Activated naive CD4-positive, alpha-beta T cell treated with anti-CD3 and anti-CD28 coated beads for 36 hours (primary cell): ENCODE measurements at regions not wholly inside any gene's neighbourhood (a gene's known extent, or its start where the extent isn't known, plus 50 kb on each side); places are given as distances from the start of the nearest gene placed in this dataset.

Experiments
- CTCF ChIA-PET: fragments of 350-600 bp; sonication (Branson Sonifier 250); formaldehyde crosslinking; loops from one replicate; lab custom pipeline; 2021; ENCODE audit warnings: antibody characterized with exemption; lab: Charles Lee
- DNase-seq: peaks from one replicate; pipeline ENCODE4 v3.0.0-alpha.2; 2020
- H3K27ac Mint-ChIP-seq: one replicate; pipeline ENCODE4 v1.8.0; 2021; ENCODE audit warnings: mild to moderate bottlenecking, mixed read lengths
- H3K27me3 Mint-ChIP-seq: one replicate; pipeline ENCODE4 v1.8.0; 2021; ENCODE audit warnings: low read depth, mixed read lengths
- H3K36me3 Mint-ChIP-seq: one replicate; pipeline ENCODE4 v1.8.0; 2021; ENCODE audit warnings: low read depth, mixed read lengths
- H3K4me1 Mint-ChIP-seq: one replicate; pipeline ENCODE4 v1.8.0; 2021; ENCODE audit warnings: low read depth, mixed read lengths
- H3K4me3 Mint-ChIP-seq: one replicate; pipeline ENCODE4 v1.8.0; 2021; ENCODE audit warnings: mild to moderate bottlenecking, moderate library complexity, mixed read lengths
- H3K9me3 Mint-ChIP-seq: one replicate; pipeline ENCODE4 v1.8.0; 2021; ENCODE audit warnings: mixed read lengths
- intact Hi-C: fragments of 100-400 bp; cut with micrococcal nuclease; formaldehyde crosslinking; loops from one replicate; pipeline ENCODE4 v1.15.1; 2023

DNA sequence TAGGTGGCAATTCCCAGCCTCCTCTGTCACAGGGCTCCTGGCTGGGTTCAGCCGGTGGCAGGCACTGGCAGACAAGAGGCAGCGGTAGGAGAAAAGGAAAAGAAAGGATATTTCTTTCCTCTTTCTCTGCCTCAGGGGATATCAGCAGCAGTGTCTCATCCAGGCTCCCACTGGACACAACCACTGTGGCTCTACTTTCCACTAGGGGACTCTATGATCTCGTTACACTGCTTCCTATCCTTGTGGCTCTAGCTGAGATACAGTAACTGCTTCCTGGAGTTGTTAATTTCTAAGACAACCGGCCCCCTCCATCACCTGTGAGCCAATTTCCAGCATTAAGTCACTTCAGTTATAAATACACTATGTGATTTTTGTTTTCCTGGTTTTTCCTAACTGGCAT, 102.0 kb upstream of the LRFN2 start:
- no peaks in the 10 kb centered on the region for H3K36me3 Mint-ChIP-seq
- no peaks in the 10 kb centered on the region for H3K4me1 Mint-ChIP-seq
- H3K9me3 Mint-ChIP-seq, result peaks cover 6% of the 10 kb centered on the region
- peaks cover 20% of the 10 kb centered on the region for H3K27me3 Mint-ChIP-seq
- H3K27ac Mint-ChIP-seq, result no peak overlapping the region
- no peak for DNase-seq
- intact Hi-C loops, result no loop called here
- CTCF ChIA-PET, result no interaction called here
- no peak overlapping the region for H3K4me3 Mint-ChIP-seq

DNA sequence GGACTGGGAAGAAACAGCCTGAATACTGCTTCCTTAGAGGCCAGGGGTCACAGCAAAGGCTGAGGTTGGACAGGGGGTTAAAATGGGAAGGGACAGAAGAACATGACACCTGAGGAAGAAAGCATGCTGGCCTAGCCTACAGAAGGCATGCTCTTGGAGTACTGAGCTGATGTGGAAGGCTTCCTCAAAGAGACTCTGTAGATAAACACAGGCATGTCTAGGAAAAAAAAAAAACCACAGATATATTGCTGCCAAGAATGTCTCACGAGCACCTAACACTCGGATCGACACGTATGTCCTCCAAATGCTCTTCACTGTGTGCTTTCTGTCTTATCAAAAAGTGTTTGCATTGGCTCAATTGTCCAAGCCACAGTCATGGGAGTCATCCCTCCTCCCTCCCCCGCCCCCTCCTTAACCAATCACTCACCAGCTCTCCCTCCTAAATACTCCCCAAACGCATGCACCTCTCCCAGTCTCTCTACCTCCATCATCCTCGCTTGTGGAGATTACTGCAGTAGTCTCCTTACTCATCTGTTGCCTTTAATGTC, 101.1 kb upstream of the LRFN2 start:
- H3K4me3 Mint-ChIP-seq, result no peak overlapping the region
- H3K9me3 Mint-ChIP-seq, result peaks cover 6% of the 10 kb centered on the region
- no peak overlapping the region for H3K27ac Mint-ChIP-seq
- H3K27me3 Mint-ChIP-seq, result peaks cover 21% of the 10 kb centered on the region
- CTCF ChIA-PET, result no interaction called here
- DNase-seq, result no peak
- H3K4me1 Mint-ChIP-seq, result no peaks in the 10 kb centered on the region
- intact Hi-C loops, result no loop called here
- H3K36me3 Mint-ChIP-seq, result no peaks in the 10 kb centered on the region

DNA sequence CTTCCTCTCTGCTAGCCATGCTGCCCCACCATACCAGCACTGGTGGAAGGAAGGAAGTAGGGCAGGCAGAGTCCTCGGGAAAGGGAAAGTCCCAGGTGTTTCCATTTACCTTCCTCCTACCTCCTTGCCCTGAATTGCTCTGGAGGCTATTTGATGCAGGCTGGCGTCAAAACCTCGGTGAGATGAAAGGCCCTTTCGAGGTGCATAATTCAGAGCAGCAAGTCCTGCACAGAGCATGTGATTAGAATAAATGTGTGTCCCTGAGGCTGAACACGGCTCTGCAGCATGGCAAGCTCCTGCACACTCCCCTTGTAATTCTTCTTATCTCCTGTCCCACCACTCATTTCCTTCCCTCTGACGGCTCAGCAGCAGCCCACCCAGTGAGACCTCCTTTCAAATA, 98.7 kb upstream of the LRFN2 start:
- no peak overlapping the region for H3K4me3 Mint-ChIP-seq
- no peak for DNase-seq
- H3K36me3 Mint-ChIP-seq, result no peaks in the 10 kb centered on the region
- no peaks in the 10 kb centered on the region for H3K4me1 Mint-ChIP-seq
- H3K9me3 Mint-ChIP-seq, result peaks cover 6% of the 10 kb centered on the region
- H3K27me3 Mint-ChIP-seq, result peaks cover 24% of the 10 kb centered on the region
- intact Hi-C loops, result no loop called here
- H3K27ac Mint-ChIP-seq, result no peak overlapping the region
- CTCF ChIA-PET, result interaction anchor here (0.9 kb wide), 1 partner anchor 23 kb away, joined by 3 read pairs; no protein-coding TSS in a partner anchor

DNA sequence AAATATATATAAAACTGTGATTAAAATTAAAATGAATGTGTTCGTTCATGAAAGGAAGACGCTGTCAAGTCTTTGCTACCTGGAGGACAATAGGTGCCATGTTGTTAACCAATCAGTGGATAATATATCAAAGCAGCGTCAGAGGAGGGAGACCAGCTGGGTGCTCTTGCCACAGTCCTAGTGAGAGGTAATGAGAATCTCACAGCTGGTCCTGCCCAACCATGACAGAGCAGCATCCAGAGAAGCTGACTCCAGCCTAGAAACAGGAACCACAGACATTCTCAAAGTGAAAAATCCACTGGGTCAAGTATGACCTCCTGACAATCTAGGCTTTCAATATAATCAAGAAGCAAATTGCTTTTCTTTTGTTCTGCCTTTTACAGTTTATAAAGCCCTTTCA, 94.5 kb upstream of the LRFN2 start:
- DNase-seq, result no peak
- peaks cover 10% of the 10 kb centered on the region for H3K9me3 Mint-ChIP-seq
- H3K4me1 Mint-ChIP-seq, result no peaks in the 10 kb centered on the region
- H3K4me3 Mint-ChIP-seq, result no peak overlapping the region
- no peak overlapping the region for H3K27ac Mint-ChIP-seq
- intact Hi-C loops, result no loop called here
- CTCF ChIA-PET, result interaction anchor here (0.9 kb wide), 1 partner anchor 326 kb away, joined by 4 read pairs; no protein-coding TSS in a partner anchor
- peaks cover 2% of the 10 kb centered on the region for H3K36me3 Mint-ChIP-seq
- peaks cover 13% of the 10 kb centered on the region for H3K27me3 Mint-ChIP-seq

DNA sequence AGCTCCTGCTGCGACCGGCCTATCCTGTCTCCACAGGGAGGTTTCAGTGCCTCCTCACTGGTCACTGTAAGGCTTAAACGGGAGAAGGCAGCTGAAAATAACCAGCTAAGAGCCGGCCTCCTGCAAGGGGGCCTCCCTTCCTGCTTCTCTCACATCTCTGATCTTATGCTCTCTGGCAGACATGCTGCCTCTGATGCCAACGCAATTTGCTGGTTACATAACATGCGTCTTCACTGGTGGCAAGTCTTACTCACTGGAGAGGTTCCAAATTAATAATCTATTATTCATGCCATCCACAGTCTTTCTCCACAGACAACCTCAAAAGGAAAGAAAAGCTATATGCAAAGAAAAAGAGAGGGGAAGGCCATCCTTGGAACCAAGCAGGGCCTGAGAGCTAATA, 91.8 kb upstream of the LRFN2 start:
- no peak overlapping the region for H3K4me3 Mint-ChIP-seq
- peaks cover 7% of the 10 kb centered on the region for H3K27me3 Mint-ChIP-seq
- no peak overlapping the region for H3K27ac Mint-ChIP-seq
- no peaks in the 10 kb centered on the region for H3K4me1 Mint-ChIP-seq
- H3K36me3 Mint-ChIP-seq, result peaks cover 2% of the 10 kb centered on the region
- peaks cover 4% of the 10 kb centered on the region for H3K9me3 Mint-ChIP-seq
- intact Hi-C loops, result no loop called here
- DNase-seq, result no peak
- CTCF ChIA-PET, result interaction anchor here (0.7 kb wide), 1 partner anchor 1343 kb away, joined by 3 read pairs; no protein-coding TSS in a partner anchor

DNA sequence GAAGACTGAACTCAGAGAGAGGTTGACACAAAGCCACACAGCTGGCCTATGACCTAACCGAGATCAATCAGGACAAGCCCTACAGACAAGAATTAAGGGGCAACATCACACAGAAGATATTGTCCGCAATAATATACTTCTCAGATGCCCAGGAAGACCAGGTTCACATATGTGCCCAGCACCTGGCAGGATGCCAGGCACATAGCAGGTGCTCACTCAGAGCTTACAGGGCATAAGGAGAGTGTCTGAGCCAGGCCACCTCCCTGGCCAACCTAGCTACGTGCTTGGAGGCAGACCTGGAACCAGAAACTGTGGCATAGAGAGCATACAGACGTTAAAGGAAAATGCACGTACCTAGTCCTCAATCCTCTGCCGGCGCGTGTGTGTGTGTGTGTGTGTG, 87.0 kb upstream of the LRFN2 start:
- intact Hi-C loops, result no loop called here
- no peak overlapping the region for H3K27ac Mint-ChIP-seq
- peaks cover 5% of the 10 kb centered on the region for H3K27me3 Mint-ChIP-seq
- H3K4me1 Mint-ChIP-seq, result no peaks in the 10 kb centered on the region
- H3K9me3 Mint-ChIP-seq, result peaks cover 4% of the 10 kb centered on the region
- CTCF ChIA-PET, result interaction anchor here (0.8 kb wide), 1 partner anchor 688 kb away, joined by 3 read pairs; no protein-coding TSS in a partner anchor
- DNase-seq, result no peak
- no peak overlapping the region for H3K4me3 Mint-ChIP-seq
- H3K36me3 Mint-ChIP-seq, result peaks cover 2% of the 10 kb centered on the region

DNA sequence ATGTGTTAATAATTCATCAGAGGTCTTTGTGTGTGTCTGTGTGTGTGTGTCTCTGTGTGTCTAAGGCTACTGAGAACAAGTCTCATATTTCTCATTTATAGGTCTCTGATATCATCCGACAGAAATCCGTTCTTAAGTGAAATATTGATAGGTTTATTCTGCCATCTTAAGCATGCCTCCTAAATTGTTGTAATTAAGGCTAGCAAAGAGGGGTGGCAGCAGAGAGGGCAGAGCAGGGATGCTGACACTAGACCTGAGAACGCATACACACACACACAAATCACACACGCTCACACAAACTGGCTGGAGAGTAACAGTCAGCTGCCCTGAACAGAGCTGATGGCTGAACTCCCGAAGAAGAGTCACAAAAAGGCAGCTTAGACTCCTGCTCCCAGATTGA, 84.9 kb upstream of the LRFN2 start:
- CTCF ChIA-PET, result no interaction called here
- H3K4me1 Mint-ChIP-seq, result no peaks in the 10 kb centered on the region
- H3K36me3 Mint-ChIP-seq, result peaks cover 1% of the 10 kb centered on the region
- peaks cover 5% of the 10 kb centered on the region for H3K27me3 Mint-ChIP-seq
- no peak overlapping the region for H3K4me3 Mint-ChIP-seq
- H3K9me3 Mint-ChIP-seq, result no peaks in the 10 kb centered on the region
- no peak overlapping the region for H3K27ac Mint-ChIP-seq
- intact Hi-C loops, result no loop called here
- no peak for DNase-seq

DNA sequence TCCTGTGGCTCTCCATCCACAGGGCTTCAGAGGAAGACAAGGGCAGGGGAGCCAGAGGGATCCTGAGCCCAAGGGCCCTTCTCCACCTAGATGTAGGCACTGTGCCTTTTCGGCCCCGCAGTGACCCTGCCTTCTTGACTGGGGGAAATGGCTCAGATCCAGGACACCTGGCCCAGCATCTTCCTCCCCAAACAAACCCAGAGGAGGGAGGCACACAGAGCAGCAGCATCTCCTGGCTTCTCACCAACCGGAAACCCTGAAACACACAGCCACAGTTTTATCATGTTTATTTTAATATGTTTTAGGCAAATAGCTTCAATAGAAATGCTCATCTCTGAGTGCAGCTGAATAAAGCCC, 84.5 kb upstream of the LRFN2 start:
- Mint-ChIP-seq H3K27me3 (peaks cover 5% of the 10 kb centered on the region), H3K4me3 (no peak overlapping the region), H3K9me3 (no peaks in the 10 kb centered on the region), H3K4me1 (no peaks in the 10 kb centered on the region), H3K27ac (no peak overlapping the region), H3K36me3 (peaks cover 1% of the 10 kb centered on the region)
- intact Hi-C loops, result no loop called here
- DNase-seq, result no peak
- CTCF ChIA-PET, result no interaction called here

DNA sequence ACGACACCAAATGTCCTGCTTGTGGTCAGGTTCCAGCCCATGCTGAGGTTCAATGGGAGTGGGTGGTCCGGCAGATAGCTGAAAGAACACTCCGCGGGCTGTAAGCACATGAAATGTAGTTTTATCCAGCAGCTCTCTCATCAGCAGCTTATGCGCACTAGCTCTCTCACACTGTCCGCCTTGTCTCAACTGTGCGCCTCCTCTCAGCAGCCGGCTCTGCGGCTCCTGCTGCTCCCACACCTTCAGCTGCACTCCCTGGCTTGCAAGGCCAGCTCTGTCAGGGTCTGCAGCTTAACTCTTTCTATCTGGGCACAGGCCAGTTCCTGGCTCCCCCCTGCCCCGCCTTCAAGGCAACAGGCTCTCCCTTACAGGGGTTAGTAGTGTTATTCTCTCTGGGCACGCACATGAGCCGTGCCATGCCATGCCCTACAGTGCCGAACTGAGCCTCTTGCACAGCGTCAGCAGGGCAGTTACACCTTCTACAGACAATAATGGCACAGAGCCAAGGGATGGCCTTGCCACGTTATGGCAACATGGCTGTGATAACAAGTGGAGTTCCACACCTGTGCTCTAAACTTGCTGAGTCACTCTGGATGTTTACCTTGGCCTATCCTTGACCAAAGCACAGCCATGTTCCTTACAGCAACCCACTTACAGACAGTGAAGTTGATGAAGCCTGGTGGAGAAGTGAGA, 84.0 kb upstream of the LRFN2 start:
- no peaks in the 10 kb centered on the region for H3K4me1 Mint-ChIP-seq
- intact Hi-C loops, result no loop called here
- H3K36me3 Mint-ChIP-seq, result peaks cover 1% of the 10 kb centered on the region
- CTCF ChIA-PET, result no interaction called here
- no peak for DNase-seq
- no peak overlapping the region for H3K4me3 Mint-ChIP-seq
- H3K27ac Mint-ChIP-seq, result no peak overlapping the region
- no peaks in the 10 kb centered on the region for H3K9me3 Mint-ChIP-seq
- H3K27me3 Mint-ChIP-seq, result peaks cover 5% of the 10 kb centered on the region

DNA sequence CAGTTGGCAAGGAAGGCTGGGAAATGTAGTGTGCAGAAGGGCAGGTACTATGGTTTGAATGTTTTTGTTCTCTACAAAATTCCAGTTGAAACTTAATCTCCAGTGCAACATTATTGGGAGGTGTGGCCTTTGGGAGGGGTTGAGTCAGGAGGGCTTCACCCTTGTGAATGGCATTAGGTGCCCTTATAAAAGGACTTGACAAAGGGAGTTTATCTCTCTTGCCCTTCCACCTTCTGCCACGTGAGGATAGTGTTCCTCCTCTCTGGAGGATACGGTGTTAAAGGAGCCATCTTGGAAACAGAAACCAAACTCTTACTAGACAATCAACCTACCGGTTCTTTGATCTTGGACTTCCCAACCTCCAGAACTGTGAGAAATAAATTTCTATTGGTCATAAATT, 82.2 kb upstream of the LRFN2 start:
- Mint-ChIP-seq H3K27me3 (peaks cover 5% of the 10 kb centered on the region), H3K9me3 (peaks cover 8% of the 10 kb centered on the region), H3K27ac (no peak overlapping the region), H3K36me3 (peaks cover 1% of the 10 kb centered on the region), H3K4me1 (no peaks in the 10 kb centered on the region), H3K4me3 (no peak overlapping the region)
- CTCF ChIA-PET, result no interaction called here
- intact Hi-C loops, result no loop called here
- DNase-seq, result no peak

DNA sequence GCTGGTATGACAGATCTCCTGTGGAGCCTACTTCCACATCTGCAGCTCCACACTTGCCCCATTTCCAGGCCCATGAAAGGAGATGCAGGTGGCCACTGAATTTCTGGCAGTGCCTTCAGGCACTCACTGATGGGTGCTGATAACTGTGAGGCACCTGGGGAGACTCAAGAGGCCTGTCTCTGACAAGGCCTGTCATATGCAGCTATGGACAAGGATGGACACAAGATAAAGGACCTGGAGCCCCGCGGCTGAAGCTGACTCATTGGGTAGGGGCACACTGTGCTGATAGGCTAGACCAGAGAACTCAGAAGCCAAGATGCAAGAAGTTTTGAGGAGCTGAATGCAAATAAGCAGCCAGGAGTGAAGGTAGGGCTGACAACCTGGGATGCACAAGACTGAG, 81.0 kb upstream of the LRFN2 start:
- CTCF ChIA-PET, result no interaction called here
- Mint-ChIP-seq H3K4me1 (no peaks in the 10 kb centered on the region), H3K27me3 (peaks cover 5% of the 10 kb centered on the region), H3K27ac (no peak overlapping the region), H3K4me3 (no peak overlapping the region), H3K9me3 (peaks cover 15% of the 10 kb centered on the region), H3K36me3 (peaks cover 2% of the 10 kb centered on the region)
- intact Hi-C loops, result no loop called here
- no peak for DNase-seq

DNA sequence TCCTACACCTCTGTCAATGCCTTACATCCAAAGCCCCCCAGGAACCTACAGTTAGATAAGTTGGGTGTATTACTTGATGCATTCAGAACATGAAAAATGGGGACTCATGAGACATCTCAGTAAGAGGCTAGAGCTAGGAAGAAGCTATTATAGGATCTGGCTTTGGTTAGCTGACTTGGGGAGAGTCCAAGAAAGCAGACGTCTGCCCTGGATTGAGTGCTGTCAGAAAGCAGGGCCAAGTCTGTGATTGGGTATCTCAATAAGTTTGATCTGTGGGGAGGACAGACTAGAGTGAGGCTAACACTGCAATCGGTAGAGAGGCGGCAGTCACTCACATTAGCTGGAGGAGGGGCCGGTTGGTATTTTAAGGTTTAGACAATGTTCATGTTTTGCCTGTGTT, 79.4 kb upstream of the LRFN2 start:
- Mint-ChIP-seq H3K4me1 (no peaks in the 10 kb centered on the region), H3K9me3 (peaks cover 15% of the 10 kb centered on the region), H3K36me3 (peaks cover 2% of the 10 kb centered on the region), H3K27ac (no peak overlapping the region), H3K27me3 (peaks cover 5% of the 10 kb centered on the region), H3K4me3 (no peak overlapping the region)
- DNase-seq, result no peak
- intact Hi-C loops, result no loop called here
- CTCF ChIA-PET, result no interaction called here

DNA sequence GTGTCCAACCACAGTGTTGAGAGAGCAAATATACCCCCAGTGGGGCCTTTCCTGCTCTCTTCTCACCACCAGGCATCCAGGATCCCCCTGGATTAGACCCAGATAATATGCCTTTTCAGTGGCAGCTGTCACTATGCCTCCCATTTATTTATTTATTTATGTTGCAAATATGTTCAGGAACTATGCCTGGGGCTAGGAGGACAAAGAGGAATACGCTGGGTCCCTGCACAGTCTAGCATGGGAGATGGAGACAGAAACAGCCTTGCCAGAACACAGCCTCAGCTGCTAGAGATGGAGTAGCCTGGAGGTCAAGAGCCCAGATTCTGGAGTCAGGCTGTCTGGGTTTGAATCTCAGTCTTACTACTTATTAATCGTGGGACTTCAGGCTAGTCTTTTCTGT, 74.6 kb upstream of the LRFN2 start:
- CTCF ChIA-PET, result no interaction called here
- DNase-seq, result no peak
- no peak overlapping the region for H3K27ac Mint-ChIP-seq
- no peak overlapping the region for H3K4me3 Mint-ChIP-seq
- peaks cover 1% of the 10 kb centered on the region for H3K36me3 Mint-ChIP-seq
- H3K9me3 Mint-ChIP-seq, result peaks cover 15% of the 10 kb centered on the region
- no peaks in the 10 kb centered on the region for H3K4me1 Mint-ChIP-seq
- intact Hi-C loops, result no loop called here
- H3K27me3 Mint-ChIP-seq, result no peaks in the 10 kb centered on the region
